ENCODE measurements at regions not wholly inside any gene's neighbourhood (a gene's known extent, or its start where the extent isn't known, plus 50 kb on each side); places are given as distances from the start of the nearest gene placed in this dataset.

- no peak overlapping the region for H3K27ac ChIP-seq (ENCODE audit: low read depth in 2 of 2, low read length in 1 of 2)
- no peaks in the 10 kb centered on the region for H3K4me1 ChIP-seq (ENCODE audit: control insufficient read depth in 2 of 2, insufficient read depth in 2 of 2, low read length in 1 of 2)
- no peaks in the 10 kb centered on the region for H3K9me3 ChIP-seq (ENCODE audit: control insufficient read depth in 2 of 2, insufficient read depth in 1 of 2, low read depth in 1 of 2, low read length in 1 of 2)
- no peaks in the 10 kb centered on the region for H3K27me3 ChIP-seq (ENCODE audit: control insufficient read depth in 1 of 2, insufficient read depth in 2 of 2, low read length in 2 of 2)
- no peak overlapping the region for H3K4me3 ChIP-seq (ENCODE audit: low read depth in 1 of 2, low read length in 2 of 2)
- 74 to 84% methylated on average over 1 of the region's 1 CpG for WGBS, 2 donors
- no peaks in the 10 kb centered on the region for H3K36me3 ChIP-seq (ENCODE audit: control insufficient read depth in 2 of 2, insufficient read depth in 2 of 2, low read length in 1 of 2)
Measured at GRCh38 chr1:198809247-198809646, 170.4 kb downstream of the PTPRC start.

GRCh38 chr1:198811449-198811848, 172.6 kb downstream of the PTPRC start:
- H3K27ac ChIP-seq (ENCODE audit: low read depth in 2 of 2, low read length in 1 of 2): no peak overlapping the region
- H3K4me3 ChIP-seq (ENCODE audit: low read depth in 1 of 2, low read length in 2 of 2): no peak overlapping the region
- no peaks in the 10 kb centered on the region for H3K27me3 ChIP-seq (ENCODE audit: control insufficient read depth in 1 of 2, insufficient read depth in 2 of 2, low read length in 2 of 2)
- no peaks in the 10 kb centered on the region for H3K9me3 ChIP-seq (ENCODE audit: control insufficient read depth in 2 of 2, insufficient read depth in 1 of 2, low read depth in 1 of 2, low read length in 1 of 2)
- H3K36me3 ChIP-seq (ENCODE audit: control insufficient read depth in 2 of 2, insufficient read depth in 2 of 2, low read length in 1 of 2): no peaks in the 10 kb centered on the region
- H3K4me1 ChIP-seq (ENCODE audit: control insufficient read depth in 2 of 2, insufficient read depth in 2 of 2, low read length in 1 of 2): no peaks in the 10 kb centered on the region
- WGBS, 2 donors: 71 to 75% methylated on average over 3 of the region's 3 CpGs

- Histone ChIP-seq H3K4me3 (ENCODE audit: low read depth in 1 of 2, low read length in 2 of 2) (no peak overlapping the region), H3K27ac (ENCODE audit: low read depth in 2 of 2, low read length in 1 of 2) (no peak overlapping the region), H3K4me1 (ENCODE audit: control insufficient read depth in 2 of 2, insufficient read depth in 2 of 2, low read length in 1 of 2) (no peaks in the 10 kb centered on the region), H3K27me3 (ENCODE audit: control insufficient read depth in 1 of 2, insufficient read depth in 2 of 2, low read length in 2 of 2) (no peaks in the 10 kb centered on the region), H3K9me3 (ENCODE audit: control insufficient read depth in 2 of 2, insufficient read depth in 1 of 2, low read depth in 1 of 2, low read length in 1 of 2) (no peaks in the 10 kb centered on the region), H3K36me3 (ENCODE audit: control insufficient read depth in 2 of 2, insufficient read depth in 2 of 2, low read length in 1 of 2) (no peaks in the 10 kb centered on the region)
- WGBS, 2 donors: 58 to 64% methylated on average over 1 of the region's 1 CpG
Measured at GRCh38 chr1:198823626-198824025, 184.8 kb downstream of the PTPRC start.

DNA sequence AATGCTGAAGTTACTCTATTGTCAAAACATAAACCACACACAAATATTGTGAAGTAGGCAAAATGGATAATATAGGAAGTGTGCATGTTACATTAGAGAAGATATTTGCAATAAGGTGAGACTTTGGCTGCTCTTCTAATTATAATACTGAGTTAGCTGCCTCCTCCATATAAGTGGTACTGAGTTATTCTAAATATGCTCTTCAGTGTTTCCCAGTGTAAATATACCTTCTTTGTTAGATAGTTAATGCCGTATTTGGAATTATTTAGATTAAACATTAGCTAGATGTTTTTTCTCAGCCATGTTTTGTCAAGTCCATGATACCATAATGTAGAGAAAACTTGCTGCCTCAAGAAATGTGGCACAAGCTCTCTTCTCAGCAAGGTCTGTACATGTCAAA, 186.4 kb downstream of the PTPRC start:
- WGBS, 2 donors: 46 to 50% methylated on average over 1 of the region's 1 CpG
- H3K27me3 ChIP-seq (ENCODE audit: control insufficient read depth in 1 of 2, insufficient read depth in 2 of 2, low read length in 2 of 2): no peaks in the 10 kb centered on the region

DNA sequence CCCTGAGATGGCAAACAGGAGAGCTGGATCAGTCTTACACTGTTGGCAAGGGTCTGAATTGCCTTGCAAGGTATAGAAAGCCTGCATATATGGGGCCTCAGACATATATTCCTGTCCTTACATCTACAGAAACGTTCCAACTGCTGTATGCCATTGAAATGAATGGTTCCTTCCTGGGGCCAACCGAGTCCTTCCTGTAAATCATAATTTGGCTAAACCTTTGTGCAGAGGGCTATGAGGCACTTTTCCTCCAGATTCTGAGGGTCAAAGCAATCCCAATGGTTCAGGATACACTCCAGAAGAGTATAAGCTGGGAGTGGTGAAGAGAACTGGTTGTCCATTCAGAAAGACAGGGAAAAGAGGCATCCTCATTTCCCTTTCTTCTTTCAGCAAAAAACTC, 190.5 kb downstream of the PTPRC start:
- Histone ChIP-seq H3K27ac (ENCODE audit: low read depth in 2 of 2, low read length in 1 of 2) (no peak overlapping the region), H3K27me3 (ENCODE audit: control insufficient read depth in 1 of 2, insufficient read depth in 2 of 2, low read length in 2 of 2) (no peaks in the 10 kb centered on the region), H3K36me3 (ENCODE audit: control insufficient read depth in 2 of 2, insufficient read depth in 2 of 2, low read length in 1 of 2) (no peaks in the 10 kb centered on the region), H3K4me1 (ENCODE audit: control insufficient read depth in 2 of 2, insufficient read depth in 2 of 2, low read length in 1 of 2) (no peaks in the 10 kb centered on the region), H3K9me3 (ENCODE audit: control insufficient read depth in 2 of 2, insufficient read depth in 1 of 2, low read depth in 1 of 2, low read length in 1 of 2) (no peaks in the 10 kb centered on the region), H3K4me3 (ENCODE audit: low read depth in 1 of 2, low read length in 2 of 2) (no peak overlapping the region)
- WGBS, 2 donors: 72 to 75% methylated on average over 2 of the region's 2 CpGs

More for the DNA sequence above, 186.4 kb downstream of the PTPRC start:
- no peaks in the 10 kb centered on the region for H3K4me1 ChIP-seq (ENCODE audit: control insufficient read depth in 2 of 2, insufficient read depth in 2 of 2, low read length in 1 of 2)
- no peaks in the 10 kb centered on the region for H3K36me3 ChIP-seq (ENCODE audit: control insufficient read depth in 2 of 2, insufficient read depth in 2 of 2, low read length in 1 of 2)
- H3K27ac ChIP-seq (ENCODE audit: low read depth in 2 of 2, low read length in 1 of 2): no peak overlapping the region
- no peak overlapping the region for H3K4me3 ChIP-seq (ENCODE audit: low read depth in 1 of 2, low read length in 2 of 2)
- no peaks in the 10 kb centered on the region for H3K9me3 ChIP-seq (ENCODE audit: control insufficient read depth in 2 of 2, insufficient read depth in 1 of 2, low read depth in 1 of 2, low read length in 1 of 2)

GRCh38 chr1:198829944-198830343, 191.1 kb downstream of the PTPRC start:
- Histone ChIP-seq H3K27ac (ENCODE audit: low read depth in 2 of 2, low read length in 1 of 2) (no peak overlapping the region), H3K4me3 (ENCODE audit: low read depth in 1 of 2, low read length in 2 of 2) (no peak overlapping the region), H3K27me3 (ENCODE audit: control insufficient read depth in 1 of 2, insufficient read depth in 2 of 2, low read length in 2 of 2) (no peaks in the 10 kb centered on the region), H3K36me3 (ENCODE audit: control insufficient read depth in 2 of 2, insufficient read depth in 2 of 2, low read length in 1 of 2) (no peaks in the 10 kb centered on the region), H3K9me3 (ENCODE audit: control insufficient read depth in 2 of 2, insufficient read depth in 1 of 2, low read depth in 1 of 2, low read length in 1 of 2) (no peaks in the 10 kb centered on the region), H3K4me1 (ENCODE audit: control insufficient read depth in 2 of 2, insufficient read depth in 2 of 2, low read length in 1 of 2) (no peaks in the 10 kb centered on the region)
- 67 to 78% methylated on average over 1 of the region's 1 CpG for WGBS, 2 donors

- WGBS, 2 donors: 51 to 67% methylated on average over 6 of the region's 6 CpGs
- Histone ChIP-seq H3K4me1 (ENCODE audit: control insufficient read depth in 2 of 2, insufficient read depth in 2 of 2, low read length in 1 of 2) (no peaks in the 10 kb centered on the region), H3K36me3 (ENCODE audit: control insufficient read depth in 2 of 2, insufficient read depth in 2 of 2, low read length in 1 of 2) (no peaks in the 10 kb centered on the region), H3K27ac (ENCODE audit: low read depth in 2 of 2, low read length in 1 of 2) (no peak overlapping the region), H3K4me3 (ENCODE audit: low read depth in 1 of 2, low read length in 2 of 2) (no peak overlapping the region), H3K27me3 (ENCODE audit: control insufficient read depth in 1 of 2, insufficient read depth in 2 of 2, low read length in 2 of 2) (no peaks in the 10 kb centered on the region), H3K9me3 (ENCODE audit: control insufficient read depth in 2 of 2, insufficient read depth in 1 of 2, low read depth in 1 of 2, low read length in 1 of 2) (no peaks in the 10 kb centered on the region)
Measured at GRCh38 chr1:198830412-198830811, 191.6 kb downstream of the PTPRC start.

GRCh38 chr1:198833706-198834503, 195.1 kb downstream of the PTPRC start:
- Histone ChIP-seq H3K27me3 (ENCODE audit: control insufficient read depth in 1 of 2, insufficient read depth in 2 of 2, low read length in 2 of 2) (no peaks in the 10 kb centered on the region), H3K36me3 (ENCODE audit: control insufficient read depth in 2 of 2, insufficient read depth in 2 of 2, low read length in 1 of 2) (no peaks in the 10 kb centered on the region), H3K27ac (ENCODE audit: low read depth in 2 of 2, low read length in 1 of 2) (no peak overlapping the region), H3K4me3 (ENCODE audit: low read depth in 1 of 2, low read length in 2 of 2) (no peak overlapping the region), H3K4me1 (ENCODE audit: control insufficient read depth in 2 of 2, insufficient read depth in 2 of 2, low read length in 1 of 2) (no peaks in the 10 kb centered on the region), H3K9me3 (ENCODE audit: control insufficient read depth in 2 of 2, insufficient read depth in 1 of 2, low read depth in 1 of 2, low read length in 1 of 2) (no peaks in the 10 kb centered on the region)
- 83 to 86% methylated on average over 6 of the region's 6 CpGs for WGBS, 2 donors

GRCh38 chr1:198837278-198838021, 198.6 kb downstream of the PTPRC start:
- Histone ChIP-seq H3K9me3 (ENCODE audit: control insufficient read depth in 2 of 2, insufficient read depth in 1 of 2, low read depth in 1 of 2, low read length in 1 of 2) (no peaks in the 10 kb centered on the region), H3K27ac (ENCODE audit: low read depth in 2 of 2, low read length in 1 of 2) (no peak overlapping the region), H3K4me3 (ENCODE audit: low read depth in 1 of 2, low read length in 2 of 2) (no peak overlapping the region), H3K36me3 (ENCODE audit: control insufficient read depth in 2 of 2, insufficient read depth in 2 of 2, low read length in 1 of 2) (no peaks in the 10 kb centered on the region), H3K27me3 (ENCODE audit: control insufficient read depth in 1 of 2, insufficient read depth in 2 of 2, low read length in 2 of 2) (no peaks in the 10 kb centered on the region), H3K4me1 (ENCODE audit: control insufficient read depth in 2 of 2, insufficient read depth in 2 of 2, low read length in 1 of 2) (no peaks in the 10 kb centered on the region)
- 54 to 63% methylated on average over 6 of the region's 6 CpGs for WGBS, 2 donors

GRCh38 chr1:198838022-198838342, 199.1 kb downstream of the PTPRC start:
- Histone ChIP-seq H3K9me3 (ENCODE audit: control insufficient read depth in 2 of 2, insufficient read depth in 1 of 2, low read depth in 1 of 2, low read length in 1 of 2) (no peaks in the 10 kb centered on the region), H3K27me3 (ENCODE audit: control insufficient read depth in 1 of 2, insufficient read depth in 2 of 2, low read length in 2 of 2) (no peaks in the 10 kb centered on the region), H3K4me3 (ENCODE audit: low read depth in 1 of 2, low read length in 2 of 2) (no peak overlapping the region), H3K36me3 (ENCODE audit: control insufficient read depth in 2 of 2, insufficient read depth in 2 of 2, low read length in 1 of 2) (no peaks in the 10 kb centered on the region), H3K4me1 (ENCODE audit: control insufficient read depth in 2 of 2, insufficient read depth in 2 of 2, low read length in 1 of 2) (no peaks in the 10 kb centered on the region), H3K27ac (ENCODE audit: low read depth in 2 of 2, low read length in 1 of 2) (no peak overlapping the region)
- 84 to 87% methylated on average over 2 of the region's 2 CpGs for WGBS, 2 donors

All from esophagus (tissue), 2 donors.